IPS-20b (cell line): ENCODE measurements at regions not wholly inside any gene's neighbourhood (a gene's known extent, or its start where the extent isn't known, plus 50 kb on each side); places are given as distances from the start of the nearest gene placed in this dataset.
"Not testable (repeated sequence)": the region's sequence is repeated elsewhere in the genome, so short reads cannot be mapped to it uniquely, and the experiment has no call there.

Source experiments
- H3K27ac ChIP-seq: one replicate; pipeline ENCODE4 v1.5.1; 2013; ENCODE audit warnings: low read length
- H3K27me3 ChIP-seq: 2 replicates; pipeline ENCODE4 v1.6.1; 2013; ENCODE audit warnings: mild to moderate bottlenecking, low read length, inconsistent platforms; ENCODE audit not compliant: insufficient read depth
- H3K36me3 ChIP-seq: 2 replicates; pipeline ENCODE4 v1.6.1; 2013; ENCODE audit warnings: low read depth, mild to moderate bottlenecking, inconsistent platforms, low read length, moderate library complexity; ENCODE audit not compliant: insufficient read depth
- H3K4me1 ChIP-seq: 2 replicates; pipeline ENCODE4 v1.6.1; 2013; ENCODE audit warnings: mild to moderate bottlenecking, control low read depth, inconsistent platforms, low read length, moderate library complexity; ENCODE audit not compliant: insufficient read depth
- H3K4me3 ChIP-seq: 2 replicates; pipeline ENCODE4 v1.5.1; 2013; ENCODE audit warnings: mild to moderate bottlenecking, low read length, inconsistent platforms
- H3K9ac ChIP-seq: 2 replicates; pipeline ENCODE4 v1.6.1; 2013; ENCODE audit warnings: low read depth, mild to moderate bottlenecking, inconsistent platforms, low read length, moderate library complexity
- H3K9me3 ChIP-seq: 2 replicates; pipeline ENCODE4 v1.6.1; 2013; ENCODE audit warnings: mild to moderate bottlenecking, low read depth, low read length, inconsistent platforms; ENCODE audit not compliant: insufficient read depth

DNA sequence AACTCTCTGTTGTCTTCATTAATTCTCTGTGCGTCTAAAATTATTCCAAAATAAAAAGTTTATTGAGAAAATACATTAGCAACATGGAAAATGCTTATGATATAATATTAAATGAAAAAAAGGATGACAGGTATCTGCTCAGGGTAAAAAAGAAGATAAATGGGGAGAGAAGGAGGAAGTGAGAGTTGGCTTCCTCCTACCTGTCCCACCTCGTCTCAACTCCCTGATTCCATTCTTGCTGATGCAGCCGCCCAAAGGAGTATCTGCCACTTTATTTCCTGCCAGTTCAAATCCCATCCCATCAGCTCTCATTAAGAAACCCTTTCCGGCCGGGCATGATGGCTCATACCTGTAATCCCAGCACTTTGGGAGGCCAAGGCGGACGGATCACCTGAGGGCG, 72.5 kb upstream of the ALOX12 start:
- Histone ChIP-seq H3K36me3 (peaks cover 7% of the 10 kb centered on the region; the same call in 1 of the 2 replicates), H3K9me3 (peaks cover 44% of the 10 kb centered on the region; the same call in 1 of the 2 replicates), H3K27ac (no peak overlapping the region)

DNA sequence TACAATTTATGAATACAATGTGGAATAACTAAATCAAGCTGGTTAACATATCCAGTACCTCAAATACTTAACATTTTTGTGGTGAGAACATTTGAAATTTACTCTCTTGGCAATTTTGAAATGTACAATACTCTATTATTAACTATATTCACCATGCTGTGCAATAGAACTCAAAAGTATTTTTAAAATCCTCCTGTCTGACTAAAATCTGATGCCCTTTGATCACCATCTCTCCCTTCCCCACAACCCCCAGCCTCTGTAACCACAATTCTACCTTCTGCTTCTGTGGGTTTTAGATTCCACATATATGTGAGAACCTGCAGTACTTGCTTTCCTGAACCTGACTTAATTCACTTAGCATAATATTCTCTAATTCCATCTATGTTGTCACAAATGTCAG, 71.6 kb upstream of the ALOX12 start:
- peaks cover 45% of the 10 kb centered on the region; the same call in 1 of the 2 replicates for H3K9me3 ChIP-seq
- H3K27me3 ChIP-seq: no peaks in the 10 kb centered on the region
- no peaks in the 10 kb centered on the region for H3K4me1 ChIP-seq
- no peak overlapping the region for H3K9ac ChIP-seq
- H3K27ac ChIP-seq: no peak overlapping the region
- H3K36me3 ChIP-seq: peaks cover 7% of the 10 kb centered on the region; the same call in 1 of the 2 replicates
- H3K4me3 ChIP-seq: no peak overlapping the region

More for the DNA sequence above, 72.5 kb upstream of the ALOX12 start:
- Histone ChIP-seq H3K4me1 (no peaks in the 10 kb centered on the region), H3K4me3 (no peak overlapping the region), H3K9ac (no peak overlapping the region), H3K27me3 (no peaks in the 10 kb centered on the region)

DNA sequence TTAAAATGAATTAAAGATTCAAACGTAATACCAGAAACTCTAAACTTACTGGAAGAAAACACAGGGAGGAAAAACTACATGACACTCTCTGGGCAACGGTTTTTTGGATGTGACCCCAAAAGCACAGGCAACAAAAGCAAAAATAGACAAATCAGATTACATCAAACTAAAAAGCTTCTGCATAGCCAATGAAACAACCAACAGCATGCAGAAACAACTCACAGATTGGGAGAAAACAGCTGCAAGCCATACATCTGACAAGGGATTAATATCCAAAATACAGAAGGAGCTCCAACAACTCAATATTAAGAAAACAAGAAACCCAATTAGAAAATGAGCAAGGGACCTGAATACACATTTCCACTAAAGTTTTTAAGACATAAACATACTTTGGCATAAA, 69.2 kb upstream of the ALOX12 start:
- no peak overlapping the region for H3K27ac ChIP-seq
- H3K9ac ChIP-seq: no peak overlapping the region

DNA sequence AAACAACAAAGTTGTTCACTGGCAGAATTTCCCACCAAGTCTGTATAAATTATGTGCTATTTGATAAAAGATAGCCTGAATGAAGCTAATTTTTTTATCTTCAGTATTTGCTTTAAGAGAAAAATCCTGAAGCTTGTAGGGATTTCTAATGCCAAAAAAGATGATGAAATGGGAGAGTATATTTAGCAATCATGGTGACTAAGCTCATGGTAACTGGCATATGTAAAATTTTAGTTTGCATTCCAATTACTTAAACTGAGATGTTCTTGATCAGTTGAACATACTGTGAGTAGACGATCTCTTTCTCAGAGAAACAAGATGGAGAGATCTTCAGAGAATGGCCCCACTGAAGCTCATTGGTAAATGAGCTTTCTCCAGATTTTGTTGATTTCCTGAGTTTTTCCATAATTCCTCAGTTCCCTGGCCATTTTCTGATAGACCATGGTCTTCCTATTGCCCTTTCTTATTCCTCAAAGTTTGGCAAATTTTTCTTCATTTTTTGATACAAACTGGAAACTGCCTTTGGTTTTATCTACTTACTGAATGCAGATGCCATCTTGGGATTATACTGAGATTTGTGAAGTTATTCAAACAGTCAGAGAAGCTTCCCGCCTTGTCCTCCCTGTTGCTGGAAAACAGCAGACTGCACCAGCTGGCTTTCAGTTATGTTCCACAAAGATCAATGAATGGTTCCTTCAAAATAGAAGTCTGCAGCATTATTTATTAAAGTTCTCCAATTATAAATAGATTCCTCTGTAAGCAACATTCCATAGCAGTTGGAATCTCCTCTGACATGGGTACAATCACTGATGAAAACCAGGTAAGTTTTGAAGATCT, 68.3 kb upstream of the ALOX12 start:
- Histone ChIP-seq H3K27ac (no peak overlapping the region), H3K4me3 (no peak overlapping the region), H3K27me3 (no peaks in the 10 kb centered on the region), H3K9ac (no peak overlapping the region), H3K36me3 (peaks cover 7% of the 10 kb centered on the region; the same call in 1 of the 2 replicates), H3K4me1 (no peaks in the 10 kb centered on the region), H3K9me3 (peaks cover 49% of the 10 kb centered on the region; the same call in 1 of the 2 replicates)

More for the DNA sequence above, 69.2 kb upstream of the ALOX12 start:
- H3K9me3 ChIP-seq: peaks cover 49% of the 10 kb centered on the region; the same call in 1 of the 2 replicates
- peaks cover 7% of the 10 kb centered on the region; the same call in 1 of the 2 replicates for H3K36me3 ChIP-seq
- H3K27me3 ChIP-seq: no peaks in the 10 kb centered on the region
- H3K4me3 ChIP-seq: no peak overlapping the region
- no peaks in the 10 kb centered on the region for H3K4me1 ChIP-seq

DNA sequence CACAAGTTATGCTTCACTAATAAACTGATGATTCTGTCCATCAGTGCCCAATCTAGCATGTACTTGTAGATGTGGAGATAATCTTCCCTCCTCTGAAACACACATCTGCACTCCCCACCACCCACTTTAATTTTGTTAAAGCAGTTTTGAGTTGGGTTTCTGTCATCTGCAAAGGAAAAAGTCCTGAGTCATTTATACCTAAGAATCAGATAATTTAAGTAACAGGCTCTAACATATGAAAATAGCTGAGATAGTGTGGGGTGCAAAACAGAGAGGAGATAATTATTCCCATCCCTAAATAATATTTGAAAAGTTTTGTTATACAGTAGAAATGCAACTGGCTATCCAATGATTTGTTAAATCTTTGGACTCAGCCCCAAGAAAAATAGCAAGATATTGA, 67.7 kb upstream of the ALOX12 start:
- no peak overlapping the region for H3K4me3 ChIP-seq
- peaks cover 7% of the 10 kb centered on the region; the same call in 1 of the 2 replicates for H3K36me3 ChIP-seq
- no peak overlapping the region for H3K27ac ChIP-seq
- H3K27me3 ChIP-seq: no peaks in the 10 kb centered on the region
- H3K9me3 ChIP-seq: peaks cover 49% of the 10 kb centered on the region; the same call in 1 of the 2 replicates
- no peak overlapping the region for H3K9ac ChIP-seq
- no peaks in the 10 kb centered on the region for H3K4me1 ChIP-seq

DNA sequence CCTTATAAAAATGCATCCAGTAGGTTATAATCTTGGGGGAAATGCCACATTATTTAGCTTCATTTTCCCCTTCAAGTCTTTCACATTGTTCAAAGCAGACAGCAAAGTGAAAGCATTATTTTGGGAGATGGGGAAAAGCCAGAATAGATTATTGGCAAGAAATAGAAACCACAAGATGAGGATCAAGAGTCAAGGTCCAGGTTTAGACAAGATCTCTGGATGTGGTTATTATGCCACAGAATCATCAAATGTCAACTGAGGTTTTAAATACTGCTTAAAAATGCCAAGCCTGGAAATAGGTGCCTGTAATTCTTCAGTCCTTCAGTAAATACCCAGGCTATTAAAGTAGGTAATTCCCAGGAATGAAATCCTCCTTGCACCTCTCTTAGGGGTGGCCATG, 65.1 kb upstream of the ALOX12 start:
- H3K4me3 ChIP-seq: no peak overlapping the region
- H3K9ac ChIP-seq: no peak overlapping the region
- H3K27ac ChIP-seq: no peak overlapping the region
- H3K4me1 ChIP-seq: no peaks in the 10 kb centered on the region
- H3K9me3 ChIP-seq: peaks cover 41% of the 10 kb centered on the region; the same call in 1 of the 2 replicates
- H3K27me3 ChIP-seq: no peaks in the 10 kb centered on the region
- no peaks in the 10 kb centered on the region; the same call in 1 of the 2 replicates for H3K36me3 ChIP-seq

DNA sequence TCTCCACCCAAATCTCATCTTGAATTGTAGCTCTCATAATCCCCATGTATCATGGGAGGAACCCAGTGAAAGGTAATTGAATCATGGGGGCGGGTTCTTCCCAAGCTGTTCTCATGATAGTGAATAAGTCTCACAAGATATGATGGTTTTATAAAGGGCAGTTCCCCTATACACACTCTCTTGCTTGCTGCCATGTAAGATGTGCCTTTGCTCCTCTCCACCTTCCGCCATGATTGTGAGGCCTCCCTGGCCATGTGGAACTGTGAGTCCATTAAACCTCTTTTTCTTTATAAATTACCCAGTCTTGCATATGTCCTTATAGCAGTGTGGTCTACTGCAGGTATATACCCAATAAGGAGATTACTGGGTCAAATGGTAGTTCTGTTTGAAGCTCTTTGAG, 61.3 kb upstream of the ALOX12 start:
- H3K9me3 ChIP-seq, H3K27me3 ChIP-seq, H3K4me1 ChIP-seq, H3K9ac ChIP-seq, H3K27ac ChIP-seq, H3K4me3 ChIP-seq, H3K36me3 ChIP-seq: not testable (repeated sequence)

DNA sequence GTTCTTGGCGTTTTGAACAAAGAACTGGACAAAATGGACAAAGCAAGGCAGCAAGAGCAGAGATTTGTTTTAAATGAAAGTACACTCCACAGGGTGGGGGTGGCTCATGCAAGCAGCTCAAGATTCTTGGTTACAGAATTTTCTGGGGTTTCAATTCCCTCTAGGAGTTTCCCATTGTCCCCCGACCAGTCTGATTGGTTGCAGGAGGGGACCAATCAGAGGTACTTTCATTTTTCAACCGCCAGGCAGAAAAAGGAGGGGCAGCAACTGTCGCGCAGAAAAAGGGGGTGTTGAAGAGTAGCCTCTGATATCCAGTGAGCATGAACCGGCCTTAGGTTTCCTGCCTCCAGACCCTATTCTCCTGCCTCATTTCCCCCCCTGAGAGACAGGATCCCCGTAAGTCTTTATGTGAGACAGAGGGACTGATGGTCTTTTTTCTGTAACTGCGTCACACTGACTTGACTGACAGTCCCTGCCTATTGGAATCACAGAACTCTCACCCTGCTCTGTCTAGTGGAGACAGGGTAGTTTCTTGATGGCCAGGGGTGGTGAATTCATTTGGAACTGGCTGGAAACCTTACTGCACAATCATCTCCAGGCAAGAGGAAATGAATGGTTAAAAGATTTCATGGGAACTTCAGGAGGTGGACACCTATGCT, 59.4 kb upstream of the ALOX12 start:
- Histone ChIP-seq H3K4me3 (no peak overlapping the region), H3K4me1 (no peaks in the 10 kb centered on the region), H3K27me3 (no peaks in the 10 kb centered on the region), H3K9me3 (peaks cover 3% of the 10 kb centered on the region; the same call in 1 of the 2 replicates), H3K27ac (no peak overlapping the region), H3K36me3 (no peaks in the 10 kb centered on the region), H3K9ac (no peak overlapping the region)

DNA sequence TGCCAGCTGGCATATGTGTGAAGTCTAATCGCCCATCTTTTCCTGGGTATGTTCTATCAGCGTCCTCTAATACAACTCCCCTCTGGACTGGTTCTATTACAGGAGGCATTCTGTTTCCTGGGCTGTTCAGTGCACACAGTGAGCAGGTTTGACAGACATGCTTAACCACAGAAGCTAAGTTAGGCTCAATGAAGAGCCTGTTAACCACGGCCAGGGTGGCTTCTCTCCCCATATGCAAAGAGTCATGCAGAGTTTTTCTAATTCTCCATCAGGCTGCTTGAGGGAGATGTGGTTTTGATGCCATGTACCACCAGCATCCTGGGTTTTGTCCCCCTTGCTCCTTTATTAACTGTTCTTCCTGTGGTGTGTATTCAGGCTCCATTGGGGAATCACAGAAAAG, 57.2 kb upstream of the ALOX12 start:
- Histone ChIP-seq H3K27ac (no peak overlapping the region), H3K9ac (no peak overlapping the region), H3K36me3 (no peaks in the 10 kb centered on the region), H3K27me3 (no peaks in the 10 kb centered on the region), H3K9me3 (peaks cover 1% of the 10 kb centered on the region; the same call in 1 of the 2 replicates), H3K4me3 (no peak overlapping the region), H3K4me1 (no peaks in the 10 kb centered on the region)

DNA sequence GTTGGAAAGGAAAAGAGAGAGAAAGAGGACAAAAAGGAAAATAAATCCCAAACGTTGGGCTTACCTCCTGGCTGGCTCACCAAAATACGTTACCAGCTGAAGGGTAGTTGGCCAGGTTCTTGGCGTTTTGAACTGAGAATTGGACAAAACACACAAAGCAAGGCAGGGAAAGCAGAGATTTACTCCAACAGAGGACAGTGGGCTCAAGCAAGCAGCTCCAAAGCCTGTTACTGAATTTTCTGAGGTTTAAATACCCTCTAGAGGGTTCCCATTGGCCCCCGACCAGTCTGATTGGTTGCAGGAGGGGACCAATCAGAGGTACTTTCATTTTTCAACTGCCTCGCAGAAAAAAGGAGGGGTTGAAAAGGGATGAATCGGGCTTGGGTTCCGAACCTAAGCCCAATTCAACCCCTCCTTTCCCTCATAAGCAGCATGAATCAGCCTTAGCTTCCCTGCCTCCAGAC, 55.6 kb upstream of the ALOX12 start:
- Histone ChIP-seq H3K9me3 (no peaks in the 10 kb centered on the region), H3K9ac (no peak overlapping the region), H3K4me1 (no peaks in the 10 kb centered on the region), H3K27ac (no peak overlapping the region), H3K27me3 (no peaks in the 10 kb centered on the region), H3K4me3 (no peak overlapping the region), H3K36me3 (no peaks in the 10 kb centered on the region)

DNA sequence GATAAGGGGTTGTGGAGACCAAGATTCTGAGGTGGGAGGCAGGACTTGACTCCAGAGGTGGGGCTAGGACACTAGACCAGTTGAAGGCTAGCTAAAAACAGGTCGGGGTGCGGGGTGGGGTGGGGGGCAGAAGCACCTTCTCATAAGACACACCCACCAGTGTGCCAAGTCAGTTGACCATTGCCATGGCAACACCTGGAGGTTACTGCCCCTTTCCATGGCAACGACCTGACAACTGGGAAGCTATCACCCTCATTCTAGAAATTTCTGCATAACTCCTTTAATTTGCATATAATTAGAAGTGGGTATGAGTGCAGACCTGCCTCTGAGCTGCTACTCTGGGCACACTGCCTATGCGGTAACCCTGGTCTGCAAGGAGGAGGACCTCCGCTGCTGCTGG, 53.9 kb upstream of the ALOX12 start:
- no peaks in the 10 kb centered on the region for H3K36me3 ChIP-seq
- H3K4me3 ChIP-seq: no peak overlapping the region
- no peaks in the 10 kb centered on the region for H3K4me1 ChIP-seq
- no peaks in the 10 kb centered on the region for H3K27me3 ChIP-seq
- no peaks in the 10 kb centered on the region for H3K9me3 ChIP-seq
- H3K27ac ChIP-seq: no peak overlapping the region
- no peak overlapping the region for H3K9ac ChIP-seq

DNA sequence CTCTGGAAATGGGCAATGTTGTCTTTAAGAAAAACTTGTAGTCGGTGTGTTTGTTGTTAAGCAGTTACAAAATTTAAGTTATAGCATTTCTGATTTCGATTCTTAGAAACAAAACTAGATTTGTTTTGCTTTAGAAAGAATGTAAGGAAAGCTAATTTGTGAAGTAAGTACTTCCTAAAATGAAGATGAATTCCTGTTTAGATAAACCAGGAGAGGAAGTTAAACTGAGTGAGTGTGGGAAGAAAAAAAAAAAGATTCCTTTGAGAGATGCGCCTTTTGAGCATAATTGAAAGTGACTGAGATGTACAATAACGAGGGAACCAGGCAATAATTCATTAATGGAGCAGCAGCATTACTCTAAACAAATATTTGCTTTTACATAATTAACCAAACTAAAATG, 52.4 kb upstream of the ALOX12 start:
- H3K27me3 ChIP-seq: no peaks in the 10 kb centered on the region
- no peaks in the 10 kb centered on the region for H3K4me1 ChIP-seq
- no peak overlapping the region for H3K4me3 ChIP-seq
- H3K9ac ChIP-seq: no peak overlapping the region
- no peaks in the 10 kb centered on the region for H3K9me3 ChIP-seq
- H3K27ac ChIP-seq: no peak overlapping the region
- H3K36me3 ChIP-seq: no peaks in the 10 kb centered on the region
